IMR-90 (cell line): ENCODE measurements at regions not wholly inside any gene's neighbourhood (a gene's known extent, or its start where the extent isn't known, plus 50 kb on each side); places are given as distances from the start of the nearest gene placed in this dataset.

ENCODE experiments used
- CEBPB ChIP-seq: IDR thresholded peaks from 2 replicates; pipeline ENCODE4 v1.6.1; 2012; ENCODE audit warnings: low read depth, low read length, improper control_type of control experiment
- MXI1 ChIP-seq: IDR thresholded peaks from 2 replicates; pipeline ENCODE4 v1.6.1; 2012; ENCODE audit warnings: low read depth, mild to moderate bottlenecking, low read length, moderate library complexity, borderline replicate concordance
- POLR2A ChIP-seq: IDR thresholded peaks from 2 replicates; pipeline ENCODE4 v1.6.1; 2012; ENCODE audit warnings: mild to moderate bottlenecking, low read depth, low read length
- RAD21 ChIP-seq: IDR thresholded peaks from 2 replicates; pipeline ENCODE4 v1.6.1; 2012; ENCODE audit warnings: low read length, improper control_type of control experiment
- RCOR1 ChIP-seq: IDR thresholded peaks from 2 replicates; pipeline ENCODE4 v1.6.1; 2012; ENCODE audit warnings: mild to moderate bottlenecking, low read length, improper control_type of control experiment; ENCODE audit not compliant: insufficient replicate concordance
- RFX5 ChIP-seq: IDR thresholded peaks from 2 replicates; pipeline ENCODE4 v1.8.0; 2012; ENCODE audit warnings: low read depth, mild to moderate bottlenecking, low read length, moderate library complexity
- SMC3 ChIP-seq: fragments of 150-350 bp; IDR thresholded peaks from 2 replicates; pipeline ENCODE4 v1.6.1; 2016; ENCODE audit warnings: low read depth, mild to moderate bottlenecking, antibody characterized with exemption, low read length, moderate library complexity
- TF ChIP-seq, protein P1 (sequence below): conservative IDR thresholded peaks from 2 replicates; pipeline ENCODE4 v1.5.1; 2012; ENCODE audit warnings: mild to moderate bottlenecking, low read depth, low read length, improper control_type of control experiment
- TF ChIP-seq, protein P2 (sequence below): fragments of 150-350 bp; IDR thresholded peaks from 2 replicates; pipeline ENCODE4 v1.6.1; 2017; ENCODE audit warnings: mild to moderate bottlenecking, antibody characterized with exemption, low read length, low read depth

DNA sequence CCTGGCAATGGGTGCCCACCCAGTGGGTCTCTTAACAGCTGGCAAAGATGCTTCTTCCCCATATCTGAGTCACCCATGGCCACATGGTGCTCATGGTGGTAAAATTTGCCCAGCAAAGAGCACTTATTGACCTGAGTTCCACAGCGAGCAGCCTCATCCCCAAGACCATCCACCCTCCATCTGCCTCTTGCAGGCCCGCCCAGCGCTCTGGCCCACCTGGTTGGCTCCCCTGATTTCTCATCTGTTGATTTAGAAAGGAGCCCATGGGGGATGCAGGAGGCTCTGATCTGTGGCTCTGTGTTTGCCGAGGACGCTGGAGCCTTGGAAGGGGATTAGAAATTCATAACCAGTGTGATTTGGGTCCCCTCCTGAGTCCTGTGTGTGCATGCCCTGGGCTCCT lies 657.5 kb downstream of the PTPRU start:
- TF ChIP-seq RAD21 (no peak), POLR2A (no peak), RCOR1 (no peak), SMC3 (no peak), RFX5 (no peak), MXI1 (no peak), CEBPB (no peak)
- TF ChIP-seq, protein P1, sequence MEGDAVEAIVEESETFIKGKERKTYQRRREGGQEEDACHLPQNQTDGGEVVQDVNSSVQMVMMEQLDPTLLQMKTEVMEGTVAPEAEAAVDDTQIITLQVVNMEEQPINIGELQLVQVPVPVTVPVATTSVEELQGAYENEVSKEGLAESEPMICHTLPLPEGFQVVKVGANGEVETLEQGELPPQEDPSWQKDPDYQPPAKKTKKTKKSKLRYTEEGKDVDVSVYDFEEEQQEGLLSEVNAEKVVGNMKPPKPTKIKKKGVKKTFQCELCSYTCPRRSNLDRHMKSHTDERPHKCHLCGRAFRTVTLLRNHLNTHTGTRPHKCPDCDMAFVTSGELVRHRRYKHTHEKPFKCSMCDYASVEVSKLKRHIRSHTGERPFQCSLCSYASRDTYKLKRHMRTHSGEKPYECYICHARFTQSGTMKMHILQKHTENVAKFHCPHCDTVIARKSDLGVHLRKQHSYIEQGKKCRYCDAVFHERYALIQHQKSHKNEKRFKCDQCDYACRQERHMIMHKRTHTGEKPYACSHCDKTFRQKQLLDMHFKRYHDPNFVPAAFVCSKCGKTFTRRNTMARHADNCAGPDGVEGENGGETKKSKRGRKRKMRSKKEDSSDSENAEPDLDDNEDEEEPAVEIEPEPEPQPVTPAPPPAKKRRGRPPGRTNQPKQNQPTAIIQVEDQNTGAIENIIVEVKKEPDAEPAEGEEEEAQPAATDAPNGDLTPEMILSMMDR: no peak
- TF ChIP-seq, protein P2, sequence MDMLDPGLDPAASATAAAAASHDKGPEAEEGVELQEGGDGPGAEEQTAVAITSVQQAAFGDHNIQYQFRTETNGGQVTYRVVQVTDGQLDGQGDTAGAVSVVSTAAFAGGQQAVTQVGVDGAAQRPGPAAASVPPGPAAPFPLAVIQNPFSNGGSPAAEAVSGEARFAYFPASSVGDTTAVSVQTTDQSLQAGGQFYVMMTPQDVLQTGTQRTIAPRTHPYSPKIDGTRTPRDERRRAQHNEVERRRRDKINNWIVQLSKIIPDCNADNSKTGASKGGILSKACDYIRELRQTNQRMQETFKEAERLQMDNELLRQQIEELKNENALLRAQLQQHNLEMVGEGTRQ: no peak
